HEK293 (cell line): ENCODE measurements at regions not wholly inside any gene's neighbourhood (a gene's known extent, or its start where the extent isn't known, plus 50 kb on each side); places are given as distances from the start of the nearest gene placed in this dataset.

Experiments
- ZNF19 ChIP-seq: fragments of 450-650 bp; formaldehyde crosslinking; IDR thresholded peaks from 2 replicates; pipeline ENCODE4; 2016; ENCODE audit warnings: missing biosample characterization, missing genetic modification characterization, low read depth
- ZNF521 ChIP-seq: fragments of 450-650 bp; formaldehyde crosslinking; IDR thresholded peaks from 2 replicates; pipeline ENCODE4 v1.5.1; 2017; ENCODE audit warnings: missing biosample characterization, mild to moderate bottlenecking, missing genetic modification characterization
- TF ChIP-seq, protein P1 (sequence below): fragments of 450-650 bp; IDR thresholded peaks from 2 replicates; pipeline ENCODE4 v1.5.1; 2018; ENCODE audit warnings: missing biosample characterization, mild to moderate bottlenecking, missing genetic modification characterization
- TF ChIP-seq, protein P2 (sequence below): fragments of 450-650 bp; formaldehyde crosslinking; IDR thresholded peaks from 2 replicates; pipeline ENCODE4 v1.5.1; 2016; ENCODE audit warnings: missing biosample characterization, missing genetic modification characterization

DNA sequence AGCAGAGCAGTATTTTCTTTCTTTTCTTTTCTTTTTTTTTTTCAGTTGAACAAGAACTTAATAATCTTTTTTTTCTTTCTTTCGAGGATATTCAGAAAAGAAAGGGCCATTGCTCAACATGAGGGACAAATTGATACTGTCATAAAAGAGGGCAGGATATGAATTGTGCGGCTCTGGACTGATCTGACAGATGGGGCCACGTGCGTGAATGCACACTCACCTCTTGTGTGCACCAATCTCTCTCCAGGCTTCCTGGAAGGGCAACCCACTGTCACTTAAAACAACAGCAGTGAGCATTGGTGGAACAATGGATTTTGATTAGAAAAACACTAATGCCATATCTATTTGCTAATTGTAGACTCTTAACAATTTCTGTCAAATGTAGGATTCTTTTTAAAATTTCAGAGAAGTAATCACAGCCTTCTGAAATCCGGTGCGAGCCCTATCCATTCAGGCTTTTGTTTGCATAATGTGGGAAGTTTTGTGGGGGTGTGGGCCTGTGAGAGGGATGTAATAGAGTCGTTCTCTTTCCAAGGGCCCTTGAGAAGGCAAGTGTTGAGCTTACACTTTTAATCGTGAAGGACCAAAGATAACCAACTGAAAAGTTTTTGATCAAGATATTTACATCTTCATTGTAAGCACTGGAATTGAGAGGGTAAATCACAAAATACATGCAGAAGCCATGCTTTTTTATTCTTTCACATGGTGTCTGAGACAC lies 298.8 kb downstream of the SP3 start:
- TF ChIP-seq, protein P1, sequence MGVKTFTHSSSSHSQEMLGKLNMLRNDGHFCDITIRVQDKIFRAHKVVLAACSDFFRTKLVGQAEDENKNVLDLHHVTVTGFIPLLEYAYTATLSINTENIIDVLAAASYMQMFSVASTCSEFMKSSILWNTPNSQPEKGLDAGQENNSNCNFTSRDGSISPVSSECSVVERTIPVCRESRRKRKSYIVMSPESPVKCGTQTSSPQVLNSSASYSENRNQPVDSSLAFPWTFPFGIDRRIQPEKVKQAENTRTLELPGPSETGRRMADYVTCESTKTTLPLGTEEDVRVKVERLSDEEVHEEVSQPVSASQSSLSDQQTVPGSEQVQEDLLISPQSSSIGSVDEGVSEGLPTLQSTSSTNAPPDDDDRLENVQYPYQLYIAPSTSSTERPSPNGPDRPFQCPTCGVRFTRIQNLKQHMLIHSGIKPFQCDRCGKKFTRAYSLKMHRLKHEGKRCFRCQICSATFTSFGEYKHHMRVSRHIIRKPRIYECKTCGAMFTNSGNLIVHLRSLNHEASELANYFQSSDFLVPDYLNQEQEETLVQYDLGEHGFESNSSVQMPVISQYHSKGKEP (tag by site-specific recombination), result no peak
- TF ChIP-seq, protein P2, sequence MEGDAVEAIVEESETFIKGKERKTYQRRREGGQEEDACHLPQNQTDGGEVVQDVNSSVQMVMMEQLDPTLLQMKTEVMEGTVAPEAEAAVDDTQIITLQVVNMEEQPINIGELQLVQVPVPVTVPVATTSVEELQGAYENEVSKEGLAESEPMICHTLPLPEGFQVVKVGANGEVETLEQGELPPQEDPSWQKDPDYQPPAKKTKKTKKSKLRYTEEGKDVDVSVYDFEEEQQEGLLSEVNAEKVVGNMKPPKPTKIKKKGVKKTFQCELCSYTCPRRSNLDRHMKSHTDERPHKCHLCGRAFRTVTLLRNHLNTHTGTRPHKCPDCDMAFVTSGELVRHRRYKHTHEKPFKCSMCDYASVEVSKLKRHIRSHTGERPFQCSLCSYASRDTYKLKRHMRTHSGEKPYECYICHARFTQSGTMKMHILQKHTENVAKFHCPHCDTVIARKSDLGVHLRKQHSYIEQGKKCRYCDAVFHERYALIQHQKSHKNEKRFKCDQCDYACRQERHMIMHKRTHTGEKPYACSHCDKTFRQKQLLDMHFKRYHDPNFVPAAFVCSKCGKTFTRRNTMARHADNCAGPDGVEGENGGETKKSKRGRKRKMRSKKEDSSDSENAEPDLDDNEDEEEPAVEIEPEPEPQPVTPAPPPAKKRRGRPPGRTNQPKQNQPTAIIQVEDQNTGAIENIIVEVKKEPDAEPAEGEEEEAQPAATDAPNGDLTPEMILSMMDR (tag by site-specific recombination), result no peak
- TF ChIP-seq ZNF521, result no peak
- TF ChIP-seq ZNF19 (tag by site-specific recombination), result no peak
